Rectal smooth muscle tissue (tissue), 1 donor: ENCODE measurements at regions not wholly inside any gene's neighbourhood (a gene's known extent, or its start where the extent isn't known, plus 50 kb on each side); places are given as distances from the start of the nearest gene placed in this dataset.

ENCODE experiments used
- H3K27ac ChIP-seq: one replicate; pipeline ENCODE4 v1.7.0; 2013; ENCODE audit warnings: low read depth, low read length, inconsistent platforms
- H3K27me3 ChIP-seq: one replicate; pipeline ENCODE4 v1.7.0; 2013; ENCODE audit warnings: low read length; ENCODE audit not compliant: control insufficient read depth, insufficient read depth
- H3K36me3 ChIP-seq: one replicate; pipeline ENCODE4 v1.7.0; 2013; ENCODE audit warnings: low read length; ENCODE audit not compliant: control insufficient read depth, insufficient read depth
- H3K4me1 ChIP-seq: one replicate; pipeline ENCODE4 v1.7.0; 2013; ENCODE audit warnings: low read length; ENCODE audit not compliant: control insufficient read depth, insufficient read depth
- H3K4me3 ChIP-seq: one replicate; pipeline ENCODE4 v1.7.0; 2013; ENCODE audit warnings: low read length
- H3K9ac ChIP-seq: one replicate; pipeline ENCODE4 v1.7.0; 2013; ENCODE audit warnings: low read length

- Histone ChIP-seq H3K27me3 (no peaks in the 10 kb centered on the region), H3K4me1 (no peaks in the 10 kb centered on the region), H3K4me3 (no peak overlapping the region), H3K36me3 (no peaks in the 10 kb centered on the region), H3K9ac (no peak overlapping the region), H3K27ac (no peak overlapping the region)
Measured at GRCh38 chr18:39494211-39494896, 1928.8 kb upstream of the CELF4 start.

- Histone ChIP-seq H3K36me3 (no peaks in the 10 kb centered on the region), H3K9ac (no peak overlapping the region), H3K27ac (no peak overlapping the region), H3K4me3 (no peak overlapping the region), H3K27me3 (no peaks in the 10 kb centered on the region), H3K4me1 (no peaks in the 10 kb centered on the region)
Measured at GRCh38 chr18:39491408-39491807, 1925.8 kb upstream of the CELF4 start.

GRCh38 chr18:39489431-39489830 is 1923.8 kb upstream of the CELF4 start:
- no peak overlapping the region for H3K4me3 ChIP-seq
- H3K27ac ChIP-seq, result no peak overlapping the region
- no peaks in the 10 kb centered on the region for H3K4me1 ChIP-seq
- H3K36me3 ChIP-seq, result no peaks in the 10 kb centered on the region
- no peaks in the 10 kb centered on the region for H3K27me3 ChIP-seq
- no peak overlapping the region for H3K9ac ChIP-seq

- no peak overlapping the region for H3K27ac ChIP-seq
- H3K4me3 ChIP-seq, result no peak overlapping the region
- no peak overlapping the region for H3K9ac ChIP-seq
- no peaks in the 10 kb centered on the region for H3K4me1 ChIP-seq
- H3K36me3 ChIP-seq, result no peaks in the 10 kb centered on the region
- no peaks in the 10 kb centered on the region for H3K27me3 ChIP-seq
Measured at GRCh38 chr18:39487932-39488331, 1922.3 kb upstream of the CELF4 start.

DNA sequence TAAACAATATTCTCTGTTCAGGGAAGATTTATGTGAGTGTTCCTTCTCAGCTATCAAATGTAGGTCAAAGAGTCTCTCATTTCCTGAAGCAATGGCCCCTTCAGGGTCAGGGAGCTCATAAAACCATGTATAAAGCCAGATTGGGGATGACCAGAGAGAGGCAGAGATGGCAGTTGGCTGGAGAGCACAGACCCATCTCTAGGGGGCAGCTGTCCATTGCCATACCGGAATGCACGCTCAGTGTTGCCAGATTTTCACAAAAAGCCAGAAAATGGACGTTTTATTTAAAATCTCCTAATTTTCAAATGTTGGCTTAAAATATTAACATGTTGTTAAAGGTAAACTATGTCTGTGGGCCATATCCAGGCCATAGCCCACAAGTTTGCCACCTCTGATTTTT is 1920.7 kb upstream of the CELF4 start:
- H3K27ac ChIP-seq, result no peak overlapping the region
- H3K4me3 ChIP-seq, result no peak overlapping the region
- H3K4me1 ChIP-seq, result no peaks in the 10 kb centered on the region
- H3K9ac ChIP-seq, result no peak overlapping the region
- H3K27me3 ChIP-seq, result no peaks in the 10 kb centered on the region
- no peaks in the 10 kb centered on the region for H3K36me3 ChIP-seq

DNA sequence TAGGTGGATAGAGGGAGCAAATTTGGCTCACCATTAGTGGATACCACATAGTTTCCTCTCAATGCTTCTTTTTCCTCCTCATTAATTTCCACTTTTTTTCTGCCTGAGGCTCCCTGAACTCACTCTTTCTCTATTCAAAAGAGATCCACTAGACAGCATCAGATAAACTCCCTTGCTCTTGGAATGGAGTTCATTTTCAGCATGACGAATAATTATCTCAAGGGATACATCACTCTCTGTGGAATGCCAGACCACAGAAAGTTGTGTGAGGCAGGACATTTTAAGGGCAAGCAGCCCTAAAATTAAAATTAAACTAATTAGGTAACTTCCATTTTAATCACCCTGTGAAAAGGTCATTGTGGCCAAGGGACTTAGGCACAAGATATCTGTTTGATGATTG is 1920.1 kb upstream of the CELF4 start:
- no peaks in the 10 kb centered on the region for H3K4me1 ChIP-seq
- no peak overlapping the region for H3K4me3 ChIP-seq
- no peak overlapping the region for H3K9ac ChIP-seq
- no peaks in the 10 kb centered on the region for H3K36me3 ChIP-seq
- H3K27me3 ChIP-seq, result no peaks in the 10 kb centered on the region
- H3K27ac ChIP-seq, result no peak overlapping the region

- no peak overlapping the region for H3K4me3 ChIP-seq
- H3K36me3 ChIP-seq, result no peaks in the 10 kb centered on the region
- H3K9ac ChIP-seq, result no peak overlapping the region
- H3K4me1 ChIP-seq, result no peaks in the 10 kb centered on the region
- H3K27me3 ChIP-seq, result no peaks in the 10 kb centered on the region
- H3K27ac ChIP-seq, result no peak overlapping the region
Measured at GRCh38 chr18:39481281-39481680, 1915.7 kb upstream of the CELF4 start.

- H3K36me3 ChIP-seq, result no peaks in the 10 kb centered on the region
- no peaks in the 10 kb centered on the region for H3K27me3 ChIP-seq
- H3K27ac ChIP-seq, result no peak overlapping the region
Measured at GRCh38 chr18:39480494-39481195, 1915.0 kb upstream of the CELF4 start.

DNA sequence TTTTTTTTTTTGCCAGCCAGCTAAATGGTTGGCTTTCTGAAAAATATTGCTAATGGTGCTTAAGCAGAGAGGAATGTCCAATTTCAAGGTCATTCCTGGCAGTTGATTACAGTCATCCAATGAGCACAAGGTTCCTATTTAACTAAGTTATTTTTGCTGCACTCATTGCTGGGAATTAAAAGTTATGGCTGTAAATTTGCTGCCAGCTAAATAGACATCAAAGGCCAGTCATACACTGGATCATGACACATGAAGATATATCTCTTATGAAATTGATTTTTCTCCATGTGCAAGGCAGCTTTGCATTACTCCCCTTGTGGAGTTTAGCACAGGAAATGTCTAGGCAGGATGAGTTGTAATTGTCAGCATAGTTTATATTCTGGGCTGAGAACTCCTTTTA is 1898.4 kb upstream of the CELF4 start:
- Histone ChIP-seq H3K4me3 (no peak overlapping the region), H3K36me3 (no peaks in the 10 kb centered on the region), H3K27me3 (no peaks in the 10 kb centered on the region)

More at GRCh38 chr18:39480494-39481195, 1915.0 kb upstream of the CELF4 start:
- Histone ChIP-seq H3K4me1 (no peaks in the 10 kb centered on the region), H3K4me3 (no peak overlapping the region), H3K9ac (no peak overlapping the region)

GRCh38 chr18:39462436-39462835 is 1896.8 kb upstream of the CELF4 start:
- Histone ChIP-seq H3K4me3 (no peak overlapping the region), H3K36me3 (no peaks in the 10 kb centered on the region), H3K27ac (no peak overlapping the region), H3K4me1 (no peaks in the 10 kb centered on the region), H3K9ac (no peak overlapping the region), H3K27me3 (no peaks in the 10 kb centered on the region)

More for the DNA sequence above, 1898.4 kb upstream of the CELF4 start:
- Histone ChIP-seq H3K9ac (no peak overlapping the region), H3K4me1 (no peaks in the 10 kb centered on the region), H3K27ac (no peak overlapping the region)

- Histone ChIP-seq H3K27me3 (no peaks in the 10 kb centered on the region), H3K4me3 (no peak overlapping the region), H3K9ac (no peak overlapping the region), H3K36me3 (no peaks in the 10 kb centered on the region), H3K27ac (no peak overlapping the region), H3K4me1 (no peaks in the 10 kb centered on the region)
Measured at GRCh38 chr18:39460136-39460535, 1894.5 kb upstream of the CELF4 start.

DNA sequence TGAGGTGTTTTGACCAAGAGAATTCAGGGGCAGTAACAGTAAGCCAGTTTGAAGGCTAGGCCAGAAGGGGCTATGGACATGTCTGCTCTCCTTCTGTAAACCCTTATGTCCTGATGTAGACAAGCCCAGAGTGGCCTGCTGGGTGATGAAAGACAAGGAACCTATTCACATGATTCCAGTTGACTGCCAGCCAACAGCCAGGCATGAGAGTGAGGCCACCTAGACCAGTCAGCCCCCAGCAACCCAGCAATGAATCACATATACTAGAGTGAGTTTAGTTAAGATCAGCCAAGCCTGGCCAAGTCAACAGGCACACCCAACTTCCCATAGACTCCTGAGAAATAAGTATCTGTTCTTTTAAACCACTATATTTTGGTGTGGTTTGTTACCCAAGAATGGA is 1889.7 kb upstream of the CELF4 start:
- no peaks in the 10 kb centered on the region for H3K4me1 ChIP-seq
- no peak overlapping the region for H3K9ac ChIP-seq
- H3K36me3 ChIP-seq, result no peaks in the 10 kb centered on the region
- H3K27ac ChIP-seq, result no peak overlapping the region
- no peaks in the 10 kb centered on the region for H3K27me3 ChIP-seq
- no peak overlapping the region for H3K4me3 ChIP-seq

DNA sequence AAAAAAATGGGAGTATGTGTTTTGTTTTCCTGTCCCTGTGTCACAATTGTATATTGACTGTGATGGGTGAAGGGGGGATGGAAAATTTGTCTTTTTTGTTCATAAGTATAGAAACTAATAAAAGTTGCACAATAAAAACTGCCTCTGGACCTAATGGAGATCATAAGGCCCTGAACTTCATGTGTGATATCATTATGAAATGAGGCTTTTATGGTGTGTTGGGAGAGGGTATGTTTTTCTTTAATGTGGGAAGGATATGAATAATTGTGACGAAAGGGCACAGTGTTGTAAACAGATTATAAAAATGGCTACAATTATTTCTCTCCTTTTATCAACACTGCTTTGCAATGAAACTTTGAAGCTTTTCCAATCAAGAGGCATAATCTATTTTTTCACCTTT is 1889.3 kb upstream of the CELF4 start:
- no peak overlapping the region for H3K27ac ChIP-seq
- no peak overlapping the region for H3K9ac ChIP-seq
- H3K36me3 ChIP-seq, result no peaks in the 10 kb centered on the region
- no peaks in the 10 kb centered on the region for H3K4me1 ChIP-seq
- no peaks in the 10 kb centered on the region for H3K27me3 ChIP-seq
- H3K4me3 ChIP-seq, result no peak overlapping the region
